Sigmoid colon (tissue), 6 donors: ENCODE measurements at regions not wholly inside any gene's neighbourhood (a gene's known extent, or its start where the extent isn't known, plus 50 kb on each side); places are given as distances from the start of the nearest gene placed in this dataset.

Experiments used
- DNase-seq: peaks from one replicate; pipeline ENCODE4 v3.0.0-alpha.2; 2019
- H3K27ac ChIP-seq, 4 donors: fragments of 200-600 bp; sonication (generic); one replicate each; pipeline ENCODE4 v1.5.1; 2016 to 2019; ENCODE audit warnings: mild to moderate bottlenecking in 1 of 4
- H3K27me3 ChIP-seq, 3 donors: fragments of 200-600 bp; sonication (generic); one replicate each; pipeline ENCODE4 v1.5.1; 2019; ENCODE audit warnings: mild to moderate bottlenecking in 1 of 3
- H3K36me3 ChIP-seq, 4 donors: fragments of 200-600 bp; sonication (generic); one replicate each; pipeline ENCODE4 v1.5.1; 2016 to 2019
- H3K4me1 ChIP-seq, 4 donors: fragments of 200-600 bp; sonication (generic); one replicate each; pipeline ENCODE4 v1.5.1; 2017 to 2019
- H3K4me3 ChIP-seq, 4 donors: fragments of 200-600 bp; sonication (generic); one replicate each; pipeline ENCODE4 v1.5.1; 2017 to 2019; ENCODE audit warnings: mild to moderate bottlenecking in 2 of 4, moderate library complexity in 1 of 4
- H3K9me3 ChIP-seq, 4 donors: fragments of 200-600 bp in 3 of 4; sonication (generic) in 3 of 4; one replicate each; pipeline versions ENCODE4 v1.5.1 to v1.6.1; 2013 to 2019
- EP300 ChIP-seq, 4 donors: sonication (generic); formaldehyde crosslinking; IDR thresholded peaks; one replicate each; pipeline ENCODE4 v1.6.1; 2017; ENCODE audit warnings: antibody characterized with exemption in 4 of 4
- POLR2A ChIP-seq, 2 donors: fragments of 450-650 bp; IDR thresholded peaks; one replicate each; pipeline ENCODE4 v1.6.1; 2016; ENCODE audit warnings: antibody characterized with exemption in 2 of 2, mild to moderate bottlenecking in 2 of 2, moderate library complexity in 2 of 2
- POLR2AphosphoS5 ChIP-seq, 4 donors: sonication (generic); formaldehyde crosslinking; IDR thresholded peaks; one replicate each; pipeline ENCODE4 v1.6.1; 2017; ENCODE audit warnings: antibody characterized with exemption in 4 of 4
- WGBS, 2 donors: extraction: QIAGEN DNeasy Blood & Tissue Kit; methylation state at CpG; one replicate each; pipeline ENCODE4 v1.1.7; 2013; 5-methylcytosine and 5-hydroxymethylcytosine counted together
- intact Hi-C: fragments of 100-400 bp; cut with DNase I; formaldehyde crosslinking; loops from one replicate; pipeline ENCODE4 v1.15.1; 2023
- TF ChIP-seq, protein P1 (sequence below), 4 experiments: fragments of 450-650 bp in 3 of 4; fragments of 200-600 bp in 1 of 4; IDR thresholded peaks; one replicate each; pipeline ENCODE4 v1.5.1; 2016 to 2019; ENCODE audit warnings: antibody characterized with exemption in 4 of 4, mild to moderate bottlenecking in 3 of 4, moderate library complexity in 2 of 4
- donor health status: healthy with polysubstance abuse.
- donor health status: healthy.

DNA sequence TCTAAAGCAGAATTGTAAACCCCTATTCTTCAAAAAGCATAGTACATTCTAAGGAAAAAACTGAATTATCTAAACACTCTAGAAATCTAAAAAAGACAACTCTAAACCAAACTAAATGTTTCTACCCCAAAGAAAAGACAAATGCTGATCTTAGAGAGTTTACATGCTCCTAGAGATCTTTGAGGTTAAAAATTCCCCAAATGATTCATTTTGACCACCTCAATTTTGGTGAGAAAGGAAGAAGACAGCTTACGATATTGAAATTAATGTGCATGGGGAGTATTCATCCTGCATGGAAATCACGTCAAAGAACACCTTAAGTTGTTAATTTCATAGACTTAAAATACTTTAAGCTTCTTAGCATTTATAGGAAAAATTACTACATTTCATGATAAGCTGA lies 377.8 kb upstream of the RUNX1 start:
- no peak for DNase-seq
- 77 to 81% methylated on average over 2 of the region's 2 CpGs for WGBS, 2 donors
- Histone ChIP-seq H3K9me3 (peaks cover 3 to 5% (median 4%) of the 10 kb centered on the region in 4 donors), H3K27ac (no peak overlapping the region), H3K4me1 (peaks cover 0 to 6% (median 0%) of the 10 kb centered on the region in 4 donors), H3K4me3 (no peak overlapping the region), H3K36me3 (no peaks in the 10 kb centered on the region), H3K27me3 (peaks cover 0 to 40% (median 4%) of the 10 kb centered on the region in 3 donors)
- TF ChIP-seq POLR2AphosphoS5 (IDR thresholded peaks at IDR 0.05) (no peak), EP300 (IDR thresholded peaks at IDR 0.05) (no peak), POLR2A (IDR thresholded peaks at IDR 0.05) (no peak)
- TF ChIP-seq, protein P1, sequence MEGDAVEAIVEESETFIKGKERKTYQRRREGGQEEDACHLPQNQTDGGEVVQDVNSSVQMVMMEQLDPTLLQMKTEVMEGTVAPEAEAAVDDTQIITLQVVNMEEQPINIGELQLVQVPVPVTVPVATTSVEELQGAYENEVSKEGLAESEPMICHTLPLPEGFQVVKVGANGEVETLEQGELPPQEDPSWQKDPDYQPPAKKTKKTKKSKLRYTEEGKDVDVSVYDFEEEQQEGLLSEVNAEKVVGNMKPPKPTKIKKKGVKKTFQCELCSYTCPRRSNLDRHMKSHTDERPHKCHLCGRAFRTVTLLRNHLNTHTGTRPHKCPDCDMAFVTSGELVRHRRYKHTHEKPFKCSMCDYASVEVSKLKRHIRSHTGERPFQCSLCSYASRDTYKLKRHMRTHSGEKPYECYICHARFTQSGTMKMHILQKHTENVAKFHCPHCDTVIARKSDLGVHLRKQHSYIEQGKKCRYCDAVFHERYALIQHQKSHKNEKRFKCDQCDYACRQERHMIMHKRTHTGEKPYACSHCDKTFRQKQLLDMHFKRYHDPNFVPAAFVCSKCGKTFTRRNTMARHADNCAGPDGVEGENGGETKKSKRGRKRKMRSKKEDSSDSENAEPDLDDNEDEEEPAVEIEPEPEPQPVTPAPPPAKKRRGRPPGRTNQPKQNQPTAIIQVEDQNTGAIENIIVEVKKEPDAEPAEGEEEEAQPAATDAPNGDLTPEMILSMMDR (IDR thresholded peaks at IDR 0.05) = no peak
- intact Hi-C loops = no loop called here

DNA sequence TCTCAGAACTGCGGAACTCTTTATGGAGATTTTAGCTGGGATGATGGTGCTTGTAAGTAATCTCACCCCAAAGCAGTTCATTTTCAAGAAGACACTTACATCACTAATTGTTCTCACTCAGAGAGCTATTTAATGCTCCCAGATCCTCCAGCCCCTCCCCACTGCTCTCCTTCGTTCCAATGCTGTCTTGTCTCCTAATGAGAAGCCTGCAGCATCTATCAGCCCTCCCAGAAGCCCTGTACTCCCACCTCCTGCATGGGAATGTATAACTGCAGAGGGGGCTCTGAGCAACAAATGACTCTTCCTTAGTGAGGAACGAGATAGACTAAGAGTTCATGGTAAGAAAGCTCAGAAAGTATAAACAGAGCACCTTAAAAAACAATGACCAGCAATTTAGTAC lies 377.4 kb upstream of the RUNX1 start:
- intact Hi-C loops = no loop called here
- WGBS, 2 donors = 63 to 68% methylated on average over 3 of the region's 3 CpGs
- Histone ChIP-seq H3K9me3 (peaks cover 2 to 5% (median 4%) of the 10 kb centered on the region in 4 donors), H3K36me3 (no peaks in the 10 kb centered on the region), H3K27ac (no peak overlapping the region), H3K4me1 (peaks cover 0 to 6% (median 0%) of the 10 kb centered on the region in 4 donors), H3K4me3 (no peak overlapping the region), H3K27me3 (peaks cover 0 to 40% (median 4%) of the 10 kb centered on the region in 3 donors)
- no peak for DNase-seq
- TF ChIP-seq POLR2AphosphoS5 (IDR thresholded peaks at IDR 0.05) (no peak), POLR2A (IDR thresholded peaks at IDR 0.05) (no peak), EP300 (IDR thresholded peaks at IDR 0.05) (no peak)
- TF ChIP-seq, protein P1 (IDR thresholded peaks at IDR 0.05) = no peak

DNA sequence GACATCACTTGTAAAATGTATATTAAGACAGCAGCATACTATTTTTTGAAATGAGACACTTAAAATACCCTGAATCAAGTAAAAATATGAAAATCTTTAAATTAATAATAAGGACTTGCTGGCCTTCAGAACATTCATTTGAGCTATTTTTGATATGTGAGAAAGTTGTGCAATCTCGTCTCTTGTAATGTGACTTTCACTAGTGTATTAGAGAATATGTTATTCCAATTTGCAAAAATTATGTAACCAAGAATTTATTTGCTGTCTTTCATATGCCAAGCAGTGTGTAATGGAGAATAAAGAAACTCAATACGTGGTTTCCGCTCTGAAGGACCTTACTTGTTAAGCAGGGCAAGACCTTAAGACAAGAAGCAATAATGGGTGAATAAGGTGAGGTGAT lies 375.0 kb upstream of the RUNX1 start:
- Histone ChIP-seq H3K4me1 (peaks cover 0 to 6% (median 0%) of the 10 kb centered on the region in 4 donors), H3K27me3 (peaks cover 0 to 46% (median 4%) of the 10 kb centered on the region in 3 donors), H3K36me3 (no peaks in the 10 kb centered on the region), H3K27ac (peak overlapping the region in 1 of 4 donors; percentile 8), H3K9me3 (peaks cover 2 to 5% (median 4%) of the 10 kb centered on the region in 4 donors), H3K4me3 (no peak overlapping the region)
- no peak for TF ChIP-seq POLR2AphosphoS5 (IDR thresholded peaks at IDR 0.05)
- DNase-seq = no peak
- intact Hi-C loops = no loop called here
- WGBS, 2 donors = 87 to 88% methylated on average over 3 of the region's 3 CpGs

DNA sequence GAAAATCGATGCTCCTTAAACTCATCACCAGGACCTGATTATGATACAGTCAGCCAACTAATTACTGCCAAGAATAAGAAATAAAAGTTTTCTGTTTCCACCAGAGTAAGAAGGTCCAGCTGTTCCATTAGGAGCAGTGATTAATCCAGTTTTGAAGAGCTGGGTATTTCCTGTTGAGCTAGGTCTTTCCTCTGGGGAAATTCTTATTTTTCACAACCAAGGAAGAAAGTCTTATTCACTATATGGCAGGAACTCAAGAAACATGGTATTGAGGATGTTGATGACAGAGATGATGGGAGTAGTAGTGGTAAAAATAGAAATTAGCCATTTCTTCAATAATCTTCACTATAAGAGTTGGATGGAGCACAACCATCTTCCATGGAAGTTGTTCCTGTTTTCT lies 374.6 kb upstream of the RUNX1 start:
- intact Hi-C loops = no loop called here
- no peak for TF ChIP-seq POLR2A (IDR thresholded peaks at IDR 0.05)
- TF ChIP-seq, protein P1 (IDR thresholded peaks at IDR 0.05) = no peak
- no peak for TF ChIP-seq EP300 (IDR thresholded peaks at IDR 0.05)
- no peak for TF ChIP-seq POLR2AphosphoS5 (IDR thresholded peaks at IDR 0.05)
- WGBS, 2 donors = 79 to 86% methylated on average over 1 of the region's 1 CpG
- Histone ChIP-seq H3K27ac (peak overlapping the region in 1 of 4 donors; percentile 8), H3K9me3 (peaks cover 2 to 5% (median 4%) of the 10 kb centered on the region in 4 donors), H3K27me3 (peaks cover 0 to 43% (median 4%) of the 10 kb centered on the region in 3 donors), H3K36me3 (no peaks in the 10 kb centered on the region), H3K4me3 (no peak overlapping the region), H3K4me1 (peaks cover 0 to 6% (median 0%) of the 10 kb centered on the region in 4 donors)
- DNase-seq = no peak

DNA sequence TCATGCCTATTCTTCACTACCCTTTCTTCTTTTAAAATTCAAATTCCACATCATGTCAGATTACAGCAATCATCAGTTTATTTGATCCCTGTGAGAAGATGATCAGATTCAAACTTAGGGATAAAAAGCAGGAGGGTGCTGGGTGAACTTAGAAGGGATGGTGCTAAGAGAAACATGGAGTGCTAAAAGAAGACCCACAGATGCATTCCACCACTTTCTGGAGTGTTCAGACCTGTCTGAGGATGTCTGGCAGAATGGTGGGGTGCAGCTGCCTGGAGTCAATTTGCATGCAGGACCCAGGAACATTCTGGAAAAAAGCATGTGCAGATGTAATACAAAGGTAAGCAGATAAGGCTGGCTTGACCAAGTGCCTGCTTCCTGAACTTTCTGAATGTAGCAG lies 372.9 kb upstream of the RUNX1 start:
- no peaks in the 10 kb centered on the region for H3K36me3 ChIP-seq
- no peak for DNase-seq
- no peaks in the 10 kb centered on the region for H3K4me1 ChIP-seq
- peaks cover 2 to 5% (median 4%) of the 10 kb centered on the region in 4 donors for H3K9me3 ChIP-seq
- peaks cover 0 to 27% (median 4%) of the 10 kb centered on the region in 3 donors for H3K27me3 ChIP-seq
- TF ChIP-seq POLR2AphosphoS5 (IDR thresholded peaks at IDR 0.05) (no peak), EP300 (IDR thresholded peaks at IDR 0.05) (no peak), POLR2A (IDR thresholded peaks at IDR 0.05) (no peak)
- TF ChIP-seq, protein P1 (IDR thresholded peaks at IDR 0.05) = no peak
- intact Hi-C loops = no loop called here
- no peak overlapping the region for H3K4me3 ChIP-seq
- H3K27ac ChIP-seq = no peak overlapping the region
